ENCODE measurements at regions not wholly inside any gene's neighbourhood (a gene's known extent, or its start where the extent isn't known, plus 50 kb on each side); places are given as distances from the start of the nearest gene placed in this dataset.

- H3K27ac ChIP-seq: no peak overlapping the region
Observed at GRCh38 chr15:47299846-47300434, 417.4 kb upstream of the SEMA6D start.

GRCh38 chr15:47300596-47300995 lies 416.7 kb upstream of the SEMA6D start:
- Histone ChIP-seq H3K27ac (no peak overlapping the region), H3K27me3 (no peaks in the 10 kb centered on the region), H3K9me3 (no peaks in the 10 kb centered on the region), H3K4me3 (no peak overlapping the region), H3K4me1 (no peaks in the 10 kb centered on the region), H3K36me3 (no peaks in the 10 kb centered on the region)
- intact Hi-C loops (cut with DNase I; ENCODE audit: low total_unique reads): no loop called here
- DNase-seq: no peak
- TF ChIP-seq POLR2A (IDR thresholded peaks at IDR 0.05) (no peak), CTCF (IDR thresholded peaks at IDR 0.05) (no peak)

More at GRCh38 chr15:47299846-47300434, 417.4 kb upstream of the SEMA6D start:
- no peak for TF ChIP-seq CTCF (IDR thresholded peaks at IDR 0.05)
- no peak for TF ChIP-seq POLR2A (IDR thresholded peaks at IDR 0.05)
- H3K27me3 ChIP-seq: no peaks in the 10 kb centered on the region
- intact Hi-C loops (cut with DNase I; ENCODE audit: low total_unique reads): no loop called here
- no peak overlapping the region for H3K4me3 ChIP-seq
- H3K4me1 ChIP-seq: no peaks in the 10 kb centered on the region
- no peak for DNase-seq
- H3K9me3 ChIP-seq: no peaks in the 10 kb centered on the region
- no peaks in the 10 kb centered on the region for H3K36me3 ChIP-seq

- Histone ChIP-seq H3K4me1 (no peaks in the 10 kb centered on the region), H3K4me3 (no peak overlapping the region), H3K36me3 (no peaks in the 10 kb centered on the region), H3K27ac (no peak overlapping the region), H3K9me3 (no peaks in the 10 kb centered on the region), H3K27me3 (no peaks in the 10 kb centered on the region)
- DNase-seq: no peak
- TF ChIP-seq POLR2A (IDR thresholded peaks at IDR 0.05) (no peak), CTCF (IDR thresholded peaks at IDR 0.05) (no peak)
- intact Hi-C loops (cut with DNase I; ENCODE audit: low total_unique reads): no loop called here
Observed at GRCh38 chr15:47301481-47301880, 415.8 kb upstream of the SEMA6D start.

GRCh38 chr15:47304656-47305055 lies 412.6 kb upstream of the SEMA6D start:
- intact Hi-C loops (cut with DNase I; ENCODE audit: low total_unique reads): no loop called here
- H3K36me3 ChIP-seq: no peaks in the 10 kb centered on the region
- no peak for DNase-seq
- no peak overlapping the region for H3K4me3 ChIP-seq
- H3K27me3 ChIP-seq: no peaks in the 10 kb centered on the region
- H3K9me3 ChIP-seq: no peaks in the 10 kb centered on the region
- H3K27ac ChIP-seq: no peak overlapping the region
- TF ChIP-seq CTCF (IDR thresholded peaks at IDR 0.05) (no peak), POLR2A (IDR thresholded peaks at IDR 0.05) (no peak)
- no peaks in the 10 kb centered on the region for H3K4me1 ChIP-seq

- TF ChIP-seq CTCF (IDR thresholded peaks at IDR 0.05) (no peak), POLR2A (IDR thresholded peaks at IDR 0.05) (no peak)
- H3K4me3 ChIP-seq: no peak overlapping the region
- H3K4me1 ChIP-seq: no peaks in the 10 kb centered on the region
- no peaks in the 10 kb centered on the region for H3K36me3 ChIP-seq
- H3K9me3 ChIP-seq: no peaks in the 10 kb centered on the region
- no peaks in the 10 kb centered on the region for H3K27me3 ChIP-seq
- no peak for DNase-seq
- intact Hi-C loops (cut with DNase I; ENCODE audit: low total_unique reads): no loop called here
- H3K27ac ChIP-seq: no peak overlapping the region
Observed at GRCh38 chr15:47312161-47312560, 405.1 kb upstream of the SEMA6D start.

Data from uterus (tissue), 3 donors.